SK-N-SH (cell line): ENCODE measurements at regions not wholly inside any gene's neighbourhood (a gene's known extent, or its start where the extent isn't known, plus 50 kb on each side); places are given as distances from the start of the nearest gene placed in this dataset.

Experiments used
- ELF1 ChIP-seq: IDR thresholded peaks from 2 replicates; pipeline ENCODE4 v1.4.0; 2012
- EZH2phosphoT487 ChIP-seq: fragments of 200-600 bp; sonication (generic); IDR thresholded peaks from 2 replicates; pipeline ENCODE4 v1.6.1; 2017; ENCODE audit warnings: low read depth, mixed run types, mild to moderate bottlenecking, antibody characterized with exemption, moderate library complexity, borderline replicate concordance
- MAX ChIP-seq: IDR thresholded peaks from 2 replicates; pipeline ENCODE4 v1.4.0; 2012; ENCODE audit warnings: low read depth
- MXI1 ChIP-seq: IDR thresholded peaks from 2 replicates; pipeline ENCODE4 v1.6.1; 2012; ENCODE audit warnings: mild to moderate bottlenecking, low read depth, low read length, improper control_type of control experiment
- POLR2AphosphoS5 ChIP-seq: IDR thresholded peaks from 2 replicates; pipeline ENCODE4 v1.6.1; 2012; ENCODE audit warnings: low read depth, low read length
- RCOR1 ChIP-seq: fragments of 150-350 bp; IDR thresholded peaks from 2 replicates; pipeline ENCODE4 v1.6.1; 2017; ENCODE audit warnings: antibody characterized with exemption, low read length
- YY1 ChIP-seq: IDR thresholded peaks from 2 replicates; pipeline ENCODE4 v1.4.0; 2012; ENCODE audit warnings: low read depth, mild to moderate bottlenecking
- TF ChIP-seq, protein P1 (sequence below): fragments of 200-600 bp; sonication (generic); IDR thresholded peaks from 2 replicates; pipeline ENCODE4 v1.6.1; 2017; ENCODE audit warnings: antibody characterized with exemption, mild to moderate bottlenecking, moderate library complexity

- TF ChIP-seq MAX (no peak), YY1 (no peak), MXI1 (no peak), EZH2phosphoT487 (no peak), POLR2AphosphoS5 (no peak), RCOR1 (no peak), ELF1 (no peak)
- TF ChIP-seq, protein P1, sequence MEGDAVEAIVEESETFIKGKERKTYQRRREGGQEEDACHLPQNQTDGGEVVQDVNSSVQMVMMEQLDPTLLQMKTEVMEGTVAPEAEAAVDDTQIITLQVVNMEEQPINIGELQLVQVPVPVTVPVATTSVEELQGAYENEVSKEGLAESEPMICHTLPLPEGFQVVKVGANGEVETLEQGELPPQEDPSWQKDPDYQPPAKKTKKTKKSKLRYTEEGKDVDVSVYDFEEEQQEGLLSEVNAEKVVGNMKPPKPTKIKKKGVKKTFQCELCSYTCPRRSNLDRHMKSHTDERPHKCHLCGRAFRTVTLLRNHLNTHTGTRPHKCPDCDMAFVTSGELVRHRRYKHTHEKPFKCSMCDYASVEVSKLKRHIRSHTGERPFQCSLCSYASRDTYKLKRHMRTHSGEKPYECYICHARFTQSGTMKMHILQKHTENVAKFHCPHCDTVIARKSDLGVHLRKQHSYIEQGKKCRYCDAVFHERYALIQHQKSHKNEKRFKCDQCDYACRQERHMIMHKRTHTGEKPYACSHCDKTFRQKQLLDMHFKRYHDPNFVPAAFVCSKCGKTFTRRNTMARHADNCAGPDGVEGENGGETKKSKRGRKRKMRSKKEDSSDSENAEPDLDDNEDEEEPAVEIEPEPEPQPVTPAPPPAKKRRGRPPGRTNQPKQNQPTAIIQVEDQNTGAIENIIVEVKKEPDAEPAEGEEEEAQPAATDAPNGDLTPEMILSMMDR, result no peak
Measured at GRCh38 chr4:41360921-41361793, 104.4 kb downstream of the UCHL1 start.
